GM18909 (cell line): ENCODE measurements at regions not wholly inside any gene's neighbourhood (a gene's known extent, or its start where the extent isn't known, plus 50 kb on each side); places are given as distances from the start of the nearest gene placed in this dataset.
"Not testable (repeated sequence)": the region's sequence is repeated elsewhere in the genome, so short reads cannot be mapped to it uniquely, and the experiment has no call there.

ENCODE experiments used
- ATAC-seq: cut with Tn5 transposase; IDR thresholded peaks from one replicate; pipeline ENCODE4 v1.9.1; 2021; ENCODE audit warnings: mild to moderate bottlenecking; ENCODE audit not compliant: unreplicated experiment, poor library complexity

GRCh38 chr17:68670967-68671693 lies 70.0 kb upstream of the FAM20A start:
- no peak for ATAC-seq

GRCh38 chr17:68666438-68666837 lies 65.3 kb upstream of the FAM20A start:
- ATAC-seq, result not testable (repeated sequence)

- ATAC-seq, result no peak
These were observed 64.2 kb upstream of the FAM20A start for GRCh38 chr17:68665373-68665772.

- no peak for ATAC-seq
These were observed 61.3 kb upstream of the FAM20A start for GRCh38 chr17:68662479-68662878.

GRCh38 chr17:68662037-68662432 lies 60.9 kb upstream of the FAM20A start:
- no peak for ATAC-seq

- no peak for ATAC-seq
These were observed 60.3 kb upstream of the FAM20A start for GRCh38 chr17:68661265-68662036.

- ATAC-seq, result no peak
These were observed 59.1 kb upstream of the FAM20A start for GRCh38 chr17:68660302-68660701.

GRCh38 chr17:68658999-68659780 lies 58.0 kb upstream of the FAM20A start:
- no peak for ATAC-seq

- no peak for ATAC-seq
These were observed 56.4 kb upstream of the FAM20A start for GRCh38 chr17:68657576-68657975.

- no peak for ATAC-seq
These were observed 56.0 kb upstream of the FAM20A start for GRCh38 chr17:68657166-68657565.

GRCh38 chr17:68656666-68657065 lies 55.5 kb upstream of the FAM20A start:
- no peak for ATAC-seq
